Activated naive CD4-positive, alpha-beta T cell treated with anti-CD3 and anti-CD28 coated beads, Interleukin-2, amount 10 ng/mL, durations not matched to agents 7 days and 5 days (primary cell): ENCODE measurements at regions not wholly inside any gene's neighbourhood (a gene's known extent, or its start where the extent isn't known, plus 50 kb on each side); places are given as distances from the start of the nearest gene placed in this dataset.

Experiments used
- CTCF ChIA-PET: fragments of 350-600 bp; sonication (Branson Sonifier 250); formaldehyde crosslinking; loops from one replicate; lab custom pipeline; 2021; ENCODE audit warnings: antibody characterized with exemption; lab: Charles Lee
- DNase-seq: peaks from one replicate; pipeline ENCODE4 v3.0.0-alpha.2; 2020
- H3K27ac Mint-ChIP-seq: one replicate; pipeline ENCODE4 v1.8.0; 2021; ENCODE audit warnings: mild to moderate bottlenecking, moderate library complexity, mixed read lengths
- H3K27me3 Mint-ChIP-seq: one replicate; pipeline ENCODE4 v1.8.0; 2021; ENCODE audit warnings: mild to moderate bottlenecking, mixed read lengths
- H3K36me3 Mint-ChIP-seq: one replicate; pipeline ENCODE4 v1.8.0; 2021; ENCODE audit warnings: mixed read lengths
- H3K4me1 Mint-ChIP-seq: one replicate; pipeline ENCODE4 v1.8.0; 2021; ENCODE audit warnings: mixed read lengths
- H3K4me3 Mint-ChIP-seq: one replicate; pipeline ENCODE4 v1.8.0; 2021; ENCODE audit warnings: mild to moderate bottlenecking, moderate library complexity, mixed read lengths
- H3K9me3 Mint-ChIP-seq: one replicate; pipeline ENCODE4 v1.8.0; 2021; ENCODE audit warnings: mixed read lengths

DNA sequence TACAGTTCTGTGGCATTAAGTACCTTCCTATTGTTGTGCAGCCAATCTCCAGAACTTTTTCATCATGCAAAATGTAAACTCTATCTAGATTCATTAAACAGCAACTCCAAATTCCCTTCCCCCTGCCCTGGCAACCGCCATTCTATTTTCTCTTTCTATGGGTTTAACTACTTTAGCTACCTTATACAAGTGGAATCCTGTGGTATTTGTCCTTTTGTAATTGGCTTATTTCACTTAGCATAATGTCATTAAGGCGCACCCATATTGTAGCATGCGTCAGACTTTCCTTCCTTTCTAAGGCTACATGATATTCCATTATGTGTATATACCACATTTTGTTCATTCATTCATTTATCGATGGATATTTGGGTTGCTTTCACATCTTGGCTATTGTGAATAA, 142.4 kb downstream of the CAAP1 start:
- Mint-ChIP-seq H3K27me3 (no peaks in the 10 kb centered on the region), H3K36me3 (no peaks in the 10 kb centered on the region), H3K27ac (no peak overlapping the region), H3K4me1 (no peaks in the 10 kb centered on the region), H3K4me3 (no peak overlapping the region), H3K9me3 (no peaks in the 10 kb centered on the region)
- CTCF ChIA-PET, result interaction anchor here (1.3 kb wide), 1 partner anchor 227 kb away, joined by 3 read pairs; no protein-coding TSS in a partner anchor
- DNase-seq, result no peak

DNA sequence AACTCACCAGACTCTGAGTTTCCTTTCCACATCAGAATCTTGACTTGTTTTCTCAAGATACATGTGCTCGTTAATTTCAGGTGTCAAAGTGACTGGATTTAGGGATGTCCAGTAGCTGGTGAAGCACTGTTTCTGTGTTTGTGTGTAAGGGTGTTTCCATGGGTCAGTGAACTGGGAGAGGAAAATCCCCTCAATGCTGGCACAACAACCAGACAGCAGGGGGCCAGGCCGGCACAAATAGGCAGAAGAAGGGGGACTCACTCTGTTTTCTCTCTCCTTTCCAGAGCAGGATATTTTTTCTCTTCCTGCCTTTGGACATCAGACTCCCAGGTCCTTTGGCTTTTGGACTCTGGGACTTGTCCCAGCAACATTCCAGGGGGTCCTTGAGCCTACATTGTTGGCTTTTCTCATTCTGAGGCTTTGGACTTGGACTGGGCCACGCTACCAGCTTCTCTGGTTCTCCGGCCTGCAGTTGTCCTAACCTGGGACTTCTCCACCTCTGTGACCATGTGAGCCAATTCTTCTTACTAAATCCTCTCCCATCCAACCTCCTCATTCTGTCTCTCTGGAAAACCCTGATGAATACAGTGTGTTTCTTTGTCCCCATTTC, 144.0 kb downstream of the CAAP1 start:
- Mint-ChIP-seq H3K4me1 (no peaks in the 10 kb centered on the region), H3K4me3 (no peak overlapping the region), H3K9me3 (no peaks in the 10 kb centered on the region), H3K36me3 (no peaks in the 10 kb centered on the region), H3K27ac (no peak overlapping the region), H3K27me3 (no peaks in the 10 kb centered on the region)
- CTCF ChIA-PET, result interaction anchor here (0.8 kb wide), 1 partner anchor 526 kb away, joined by 6 read pairs; no protein-coding TSS in a partner anchor
- DNase-seq, result no peak

DNA sequence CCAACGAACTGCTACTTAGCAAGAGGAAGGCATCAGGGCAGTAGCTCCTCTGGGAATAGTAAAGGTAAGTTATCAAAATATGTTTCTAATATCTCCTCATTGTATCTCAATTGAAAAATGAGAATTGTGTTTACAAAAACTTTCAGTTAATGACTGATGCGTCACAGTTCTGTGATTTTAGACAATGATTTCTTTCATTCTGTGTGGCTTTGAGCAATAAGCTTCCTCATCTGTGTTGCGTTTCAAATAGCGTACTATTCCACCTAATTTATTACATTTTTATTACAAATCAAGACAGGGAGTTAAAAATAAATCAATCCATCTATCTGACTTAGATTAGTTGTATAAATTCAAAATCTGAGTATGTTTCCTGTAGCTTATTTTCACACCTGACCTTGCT, 145.0 kb downstream of the CAAP1 start:
- no peak overlapping the region for H3K27ac Mint-ChIP-seq
- H3K36me3 Mint-ChIP-seq, result no peaks in the 10 kb centered on the region
- no peaks in the 10 kb centered on the region for H3K9me3 Mint-ChIP-seq
- peaks cover 3% of the 10 kb centered on the region for H3K27me3 Mint-ChIP-seq
- CTCF ChIA-PET, result no interaction called here
- no peak for DNase-seq
- no peaks in the 10 kb centered on the region for H3K4me1 Mint-ChIP-seq
- no peak overlapping the region for H3K4me3 Mint-ChIP-seq

GRCh38 chr9:26746357-26747072, 146.1 kb downstream of the CAAP1 start:
- Mint-ChIP-seq H3K4me3 (no peak overlapping the region), H3K4me1 (no peaks in the 10 kb centered on the region), H3K27ac (no peak overlapping the region), H3K36me3 (no peaks in the 10 kb centered on the region), H3K27me3 (peaks cover 4% of the 10 kb centered on the region), H3K9me3 (no peaks in the 10 kb centered on the region)
- no peak for DNase-seq
- CTCF ChIA-PET, result interaction anchor here (1.1 to 1.3 kb wide), 2 partner anchors 112 to 229 kb away, joined by 3 read pairs; no protein-coding TSS in a partner anchor

- Mint-ChIP-seq H3K36me3 (no peaks in the 10 kb centered on the region), H3K4me1 (no peaks in the 10 kb centered on the region), H3K27me3 (peaks cover 4% of the 10 kb centered on the region), H3K27ac (no peak overlapping the region), H3K9me3 (no peaks in the 10 kb centered on the region), H3K4me3 (no peak overlapping the region)
- CTCF ChIA-PET, result no interaction called here
- DNase-seq, result no peak
Measured at GRCh38 chr9:26745111-26745510, 147.5 kb downstream of the CAAP1 start.

- no peak for DNase-seq
- H3K27ac Mint-ChIP-seq, result no peak overlapping the region
- H3K4me3 Mint-ChIP-seq, result no peak overlapping the region
- CTCF ChIA-PET, result no interaction called here
- no peaks in the 10 kb centered on the region for H3K4me1 Mint-ChIP-seq
- H3K9me3 Mint-ChIP-seq, result no peaks in the 10 kb centered on the region
- H3K27me3 Mint-ChIP-seq, result peaks cover 8% of the 10 kb centered on the region
- no peaks in the 10 kb centered on the region for H3K36me3 Mint-ChIP-seq
Measured at GRCh38 chr9:26744191-26744965, 148.2 kb downstream of the CAAP1 start.

DNA sequence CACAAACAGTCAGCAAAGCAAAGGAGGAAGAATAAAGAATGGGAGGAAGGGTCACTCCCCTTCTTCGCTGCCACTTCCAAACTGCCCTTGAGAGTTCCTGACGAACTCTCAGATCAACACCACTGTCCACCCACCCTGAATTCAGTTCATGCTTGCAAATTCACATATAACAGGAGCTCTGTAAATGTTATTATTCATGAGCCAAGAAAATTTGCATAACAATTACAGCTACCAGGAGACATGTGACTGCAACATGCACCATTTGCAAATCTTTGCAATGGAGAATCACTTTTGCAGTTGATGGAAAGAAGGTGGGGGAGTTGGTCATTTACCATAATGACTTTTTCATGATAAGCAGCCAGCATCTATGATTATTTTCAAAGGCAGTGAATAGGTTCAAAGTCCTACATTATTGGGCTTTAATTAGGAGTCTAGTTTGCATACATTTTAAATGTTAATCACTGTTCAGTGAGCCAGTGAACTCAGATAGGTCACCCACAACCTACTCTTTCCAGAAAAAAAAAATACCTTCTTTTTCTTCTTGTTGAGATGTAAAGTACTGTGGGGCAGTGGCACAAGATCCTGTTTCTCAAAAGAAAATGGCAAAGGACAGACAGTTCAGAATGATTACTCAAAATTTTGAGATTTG, 149.7 kb downstream of the CAAP1 start:
- Mint-ChIP-seq H3K27ac (no peak overlapping the region), H3K4me1 (no peaks in the 10 kb centered on the region), H3K36me3 (no peaks in the 10 kb centered on the region), H3K9me3 (peaks cover 2% of the 10 kb centered on the region), H3K4me3 (no peak overlapping the region), H3K27me3 (peaks cover 8% of the 10 kb centered on the region)
- CTCF ChIA-PET, result interaction anchor here (0.7 kb wide), 1 partner anchor 297 kb away, joined by 3 read pairs; no protein-coding TSS in a partner anchor
- no peak for DNase-seq

GRCh38 chr9:26735160-26735559, 157.4 kb downstream of the CAAP1 start:
- CTCF ChIA-PET, result no interaction called here
- H3K36me3 Mint-ChIP-seq, result no peaks in the 10 kb centered on the region

DNA sequence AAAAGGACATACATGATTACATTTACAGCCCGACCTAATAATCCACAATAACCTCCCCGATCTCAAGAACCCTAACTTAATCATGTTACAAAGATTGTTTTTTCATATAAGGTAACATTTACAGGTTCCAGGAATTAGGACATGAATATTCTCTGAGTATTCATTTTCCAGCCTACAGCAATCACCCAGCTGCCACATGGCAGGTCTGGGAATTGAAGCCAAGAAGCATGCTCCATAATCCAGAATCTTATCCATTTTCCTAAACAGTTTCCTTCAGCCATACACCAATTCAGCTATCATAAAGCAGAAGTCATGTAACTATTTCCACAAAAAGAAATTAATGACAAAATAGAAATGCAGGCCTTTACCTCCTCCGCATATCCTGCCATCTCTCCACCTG, 163.4 kb downstream of the CAAP1 start:
- Mint-ChIP-seq H3K4me3 (no peak overlapping the region), H3K4me1 (no peaks in the 10 kb centered on the region), H3K9me3 (peaks cover 3% of the 10 kb centered on the region), H3K36me3 (no peaks in the 10 kb centered on the region), H3K27ac (no peak overlapping the region), H3K27me3 (no peaks in the 10 kb centered on the region)
- DNase-seq, result no peak
- CTCF ChIA-PET, result no interaction called here

More at GRCh38 chr9:26735160-26735559, 157.4 kb downstream of the CAAP1 start:
- Mint-ChIP-seq H3K27ac (no peak overlapping the region), H3K27me3 (peaks cover 4% of the 10 kb centered on the region), H3K9me3 (peaks cover 5% of the 10 kb centered on the region), H3K4me1 (no peaks in the 10 kb centered on the region), H3K4me3 (no peak overlapping the region)
- DNase-seq, result no peak

GRCh38 chr9:26727471-26727870, 165.1 kb downstream of the CAAP1 start:
- CTCF ChIA-PET, result no interaction called here
- peaks cover under 1% of the 10 kb centered on the region for H3K9me3 Mint-ChIP-seq

DNA sequence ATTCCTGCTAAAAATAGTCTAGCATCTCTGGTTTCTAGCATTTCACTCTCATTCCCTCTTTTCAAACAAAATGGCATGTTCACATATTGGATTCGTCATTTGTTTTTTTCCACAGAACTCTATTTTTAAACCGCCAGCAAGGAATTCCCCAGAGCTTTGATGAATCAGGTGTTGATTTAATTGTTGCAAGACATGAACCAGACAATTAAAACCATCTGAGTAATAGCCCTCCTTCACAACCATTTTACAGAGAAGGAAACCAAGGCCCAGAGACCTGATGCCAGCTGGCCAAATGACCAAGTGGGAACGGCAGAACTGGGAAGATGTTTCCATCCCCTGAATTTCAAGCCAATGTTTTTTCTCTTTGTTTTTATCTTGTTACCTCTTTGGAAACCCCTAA, 167.0 kb downstream of the CAAP1 start:
- H3K27me3 Mint-ChIP-seq, result no peaks in the 10 kb centered on the region
- CTCF ChIA-PET, result no interaction called here
- no peak overlapping the region for H3K27ac Mint-ChIP-seq
- no peaks in the 10 kb centered on the region for H3K36me3 Mint-ChIP-seq
- H3K9me3 Mint-ChIP-seq, result no peaks in the 10 kb centered on the region
- H3K4me3 Mint-ChIP-seq, result no peak overlapping the region
- H3K4me1 Mint-ChIP-seq, result no peaks in the 10 kb centered on the region
- DNase-seq, result no peak

More at GRCh38 chr9:26727471-26727870, 165.1 kb downstream of the CAAP1 start:
- Mint-ChIP-seq H3K27ac (no peak overlapping the region), H3K27me3 (no peaks in the 10 kb centered on the region), H3K4me1 (no peaks in the 10 kb centered on the region), H3K36me3 (no peaks in the 10 kb centered on the region), H3K4me3 (no peak overlapping the region)
- DNase-seq, result no peak

- no peaks in the 10 kb centered on the region for H3K36me3 Mint-ChIP-seq
- DNase-seq, result peak; percentile 20
- no peak overlapping the region for H3K27ac Mint-ChIP-seq
- no peak overlapping the region for H3K4me3 Mint-ChIP-seq
- H3K9me3 Mint-ChIP-seq, result no peaks in the 10 kb centered on the region
- CTCF ChIA-PET, result interaction anchor here (0.6 to 1.1 kb wide), 3 partner anchors 13 to 1030 kb away, joined by 3 read pairs; no protein-coding TSS in a partner anchor
- no peaks in the 10 kb centered on the region for H3K27me3 Mint-ChIP-seq
- H3K4me1 Mint-ChIP-seq, result no peaks in the 10 kb centered on the region
Measured at GRCh38 chr9:26723486-26723885, 169.1 kb downstream of the CAAP1 start.

- Mint-ChIP-seq H3K4me3 (no peak overlapping the region), H3K27ac (no peak overlapping the region), H3K36me3 (no peaks in the 10 kb centered on the region), H3K9me3 (no peaks in the 10 kb centered on the region), H3K27me3 (no peaks in the 10 kb centered on the region), H3K4me1 (no peaks in the 10 kb centered on the region)
- no peak for DNase-seq
- CTCF ChIA-PET, result interaction anchor here (1.1 kb wide), 1 partner anchor 15 kb away, joined by 3 read pairs; no protein-coding TSS in a partner anchor
Measured at GRCh38 chr9:26722755-26723154, 169.8 kb downstream of the CAAP1 start.

GRCh38 chr9:26710008-26710407, 182.6 kb downstream of the CAAP1 start:
- Mint-ChIP-seq H3K27me3 (no peaks in the 10 kb centered on the region), H3K27ac (no peak overlapping the region), H3K9me3 (peaks cover 2% of the 10 kb centered on the region), H3K4me1 (no peaks in the 10 kb centered on the region), H3K4me3 (no peak overlapping the region), H3K36me3 (no peaks in the 10 kb centered on the region)
- CTCF ChIA-PET, result no interaction called here
- no peak for DNase-seq
